ENCODE measurements at regions not wholly inside any gene's neighbourhood (a gene's known extent, or its start where the extent isn't known, plus 50 kb on each side); places are given as distances from the start of the nearest gene placed in this dataset.

GRCh38 chr18:78146136-78147085 lies 833.2 kb upstream of the SALL3 start:
- no peaks in the 10 kb centered on the region for H3K27me3 ChIP-seq (ENCODE audit: low read depth, low read length)
- no peak overlapping the region for H3K4me3 ChIP-seq (ENCODE audit: low read length)
- no peak overlapping the region for H3K4me2 ChIP-seq (ENCODE audit: low read length)

GRCh38 chr18:78150590-78150989 lies 829.0 kb upstream of the SALL3 start:
- no peak overlapping the region for H3K4me3 ChIP-seq (ENCODE audit: low read length)
- no peak overlapping the region for H2AFZ ChIP-seq (ENCODE audit: low read depth, low read length)
- H3K9ac ChIP-seq (ENCODE audit: low read length): no peak overlapping the region
- H3K36me3 ChIP-seq (replicated peaks; ENCODE audit: low read depth, low read length): no peaks in the 10 kb centered on the region
- no peaks in the 10 kb centered on the region for H4K20me1 ChIP-seq (ENCODE audit: insufficient read depth, low read length)
- no peaks in the 10 kb centered on the region for H3K79me2 ChIP-seq (ENCODE audit: low read length)
- H3K4me2 ChIP-seq (ENCODE audit: low read length): no peak overlapping the region
- no peaks in the 10 kb centered on the region for H3K9me3 ChIP-seq (ENCODE audit: insufficient read depth, low read length)
- H3K4me1 ChIP-seq (ENCODE audit: low read length): no peaks in the 10 kb centered on the region
- no peak overlapping the region for H3K27ac ChIP-seq (ENCODE audit: low read length)
- no peaks in the 10 kb centered on the region for H3K27me3 ChIP-seq (ENCODE audit: low read depth, low read length)
- no peak for TF ChIP-seq EZH2phosphoT487 (IDR thresholded peaks at IDR 0.05; ENCODE audit: low read depth)
- no peak for TF ChIP-seq CTCF (IDR thresholded peaks at IDR 0.05; ENCODE audit: low read depth, low read length)

More at GRCh38 chr18:78146136-78147085, 833.2 kb upstream of the SALL3 start:
- no peaks in the 10 kb centered on the region for H3K79me2 ChIP-seq (ENCODE audit: low read length)
- H3K9me3 ChIP-seq (ENCODE audit: insufficient read depth, low read length): no peaks in the 10 kb centered on the region
- TF ChIP-seq CTCF (IDR thresholded peaks at IDR 0.05; ENCODE audit: low read depth, low read length) (no peak), EZH2phosphoT487 (IDR thresholded peaks at IDR 0.05; ENCODE audit: low read depth) (no peak)
- no peaks in the 10 kb centered on the region for H4K20me1 ChIP-seq (ENCODE audit: insufficient read depth, low read length)
- no peak overlapping the region for H3K27ac ChIP-seq (ENCODE audit: low read length)
- no peaks in the 10 kb centered on the region for H3K36me3 ChIP-seq (replicated peaks; ENCODE audit: low read depth, low read length)
- no peak overlapping the region for H3K9ac ChIP-seq (ENCODE audit: low read length)
- no peak overlapping the region for H2AFZ ChIP-seq (ENCODE audit: low read depth, low read length)
- no peaks in the 10 kb centered on the region for H3K4me1 ChIP-seq (ENCODE audit: low read length)

- Histone ChIP-seq H3K4me3 (ENCODE audit: low read length) (no peak overlapping the region), H3K4me2 (ENCODE audit: low read length) (no peak overlapping the region), H3K36me3 (replicated peaks; ENCODE audit: low read depth, low read length) (no peaks in the 10 kb centered on the region), H2AFZ (ENCODE audit: low read depth, low read length) (no peak overlapping the region), H4K20me1 (ENCODE audit: insufficient read depth, low read length) (no peaks in the 10 kb centered on the region), H3K4me1 (ENCODE audit: low read length) (no peaks in the 10 kb centered on the region), H3K27ac (ENCODE audit: low read length) (no peak overlapping the region), H3K9ac (ENCODE audit: low read length) (no peak overlapping the region), H3K79me2 (ENCODE audit: low read length) (no peaks in the 10 kb centered on the region), H3K9me3 (ENCODE audit: insufficient read depth, low read length) (no peaks in the 10 kb centered on the region), H3K27me3 (ENCODE audit: low read depth, low read length) (no peaks in the 10 kb centered on the region)
- no peak for TF ChIP-seq EZH2phosphoT487 (IDR thresholded peaks at IDR 0.05; ENCODE audit: low read depth)
- TF ChIP-seq CTCF (IDR thresholded peaks at IDR 0.05; ENCODE audit: low read depth, low read length): no peak
These were observed 828.4 kb upstream of the SALL3 start for GRCh38 chr18:78151234-78151633.

GRCh38 chr18:78151948-78152725 lies 827.5 kb upstream of the SALL3 start:
- no peaks in the 10 kb centered on the region for H3K79me2 ChIP-seq (ENCODE audit: low read length)
- H3K4me3 ChIP-seq (ENCODE audit: low read length): no peak overlapping the region
- H3K4me2 ChIP-seq (ENCODE audit: low read length): no peak overlapping the region
- no peaks in the 10 kb centered on the region for H3K9me3 ChIP-seq (ENCODE audit: insufficient read depth, low read length)
- no peaks in the 10 kb centered on the region for H4K20me1 ChIP-seq (ENCODE audit: insufficient read depth, low read length)
- no peaks in the 10 kb centered on the region for H3K27me3 ChIP-seq (ENCODE audit: low read depth, low read length)
- H3K36me3 ChIP-seq (replicated peaks; ENCODE audit: low read depth, low read length): no peaks in the 10 kb centered on the region
- no peak overlapping the region for H3K27ac ChIP-seq (ENCODE audit: low read length)
- TF ChIP-seq CTCF (IDR thresholded peaks at IDR 0.05; ENCODE audit: low read depth, low read length) (no peak), EZH2phosphoT487 (IDR thresholded peaks at IDR 0.05; ENCODE audit: low read depth) (no peak)
- H3K9ac ChIP-seq (ENCODE audit: low read length): no peak overlapping the region
- no peaks in the 10 kb centered on the region for H3K4me1 ChIP-seq (ENCODE audit: low read length)
- H2AFZ ChIP-seq (ENCODE audit: low read depth, low read length): no peak overlapping the region
